ENCODE measurements at regions not wholly inside any gene's neighbourhood (a gene's known extent, or its start where the extent isn't known, plus 50 kb on each side); places are given as distances from the start of the nearest gene placed in this dataset.

- no peak for DNase-seq (ENCODE audit: low read depth, low spot score)
Observed at GRCh38 chr1:63038586-63038985, 254.7 kb downstream of the ATG4C start.

GRCh38 chr1:63041660-63042059 is 257.7 kb downstream of the ATG4C start:
- DNase-seq (ENCODE audit: low read depth, low spot score) = no peak

- no peak for DNase-seq (ENCODE audit: low read depth, low spot score)
Observed at GRCh38 chr1:63042278-63042677, 258.3 kb downstream of the ATG4C start.

GRCh38 chr1:63046539-63046938 is 262.6 kb downstream of the ATG4C start:
- no peak for DNase-seq (ENCODE audit: low read depth, low spot score)

- no peak for DNase-seq (ENCODE audit: low read depth, low spot score)
Observed at GRCh38 chr1:63049135-63049534, 265.2 kb downstream of the ATG4C start.

GRCh38 chr1:63051356-63051755 is 267.4 kb downstream of the ATG4C start:
- no peak for DNase-seq (ENCODE audit: low read depth, low spot score)

GRCh38 chr1:63051886-63052285 is 268.0 kb downstream of the ATG4C start:
- peak; percentile 12 for DNase-seq (ENCODE audit: low read depth, low spot score)

GRCh38 chr1:63054184-63054583 is 268.2 kb upstream of the FOXD3 start:
- no peak for DNase-seq (ENCODE audit: low read depth, low spot score)

- DNase-seq (ENCODE audit: low read depth, low spot score) = no peak
Observed at GRCh38 chr1:63063367-63063766, 259.0 kb upstream of the FOXD3 start.

- DNase-seq (ENCODE audit: low read depth, low spot score) = no peak
Observed at GRCh38 chr1:63064135-63064534, 258.2 kb upstream of the FOXD3 start.

- DNase-seq (ENCODE audit: low read depth, low spot score) = no peak
Observed at GRCh38 chr1:63068626-63069025, 253.7 kb upstream of the FOXD3 start.

GRCh38 chr1:63069214-63069613 is 253.2 kb upstream of the FOXD3 start:
- no peak for DNase-seq (ENCODE audit: low read depth, low spot score)

GRCh38 chr1:63073309-63074306 is 248.8 kb upstream of the FOXD3 start:
- no peak for DNase-seq (ENCODE audit: low read depth, low spot score)

GRCh38 chr1:63074321-63074720 is 248.0 kb upstream of the FOXD3 start:
- no peak for DNase-seq (ENCODE audit: low read depth, low spot score)

- no peak for DNase-seq (ENCODE audit: low read depth, low spot score)
Observed at GRCh38 chr1:63082766-63083165, 239.6 kb upstream of the FOXD3 start.

GRCh38 chr1:63087966-63088365 is 234.4 kb upstream of the FOXD3 start:
- DNase-seq (ENCODE audit: low read depth, low spot score) = no peak

GRCh38 chr1:63099188-63099587 is 223.2 kb upstream of the FOXD3 start:
- no peak for DNase-seq (ENCODE audit: low read depth, low spot score)

GRCh38 chr1:63101336-63101735 is 221.0 kb upstream of the FOXD3 start:
- DNase-seq (ENCODE audit: low read depth, low spot score) = no peak

- DNase-seq (ENCODE audit: low read depth, low spot score) = no peak
Observed at GRCh38 chr1:63103682-63104081, 218.7 kb upstream of the FOXD3 start.

- no peak for DNase-seq (ENCODE audit: low read depth, low spot score)
Observed at GRCh38 chr1:63107066-63107465, 215.3 kb upstream of the FOXD3 start.

- no peak for DNase-seq (ENCODE audit: low read depth, low spot score)
Observed at GRCh38 chr1:63108206-63108605, 214.2 kb upstream of the FOXD3 start.

GRCh38 chr1:63112155-63112900 is 210.0 kb upstream of the FOXD3 start:
- peak; percentile 58 for DNase-seq (ENCODE audit: low read depth, low spot score)

- DNase-seq (ENCODE audit: low read depth, low spot score) = no peak
Observed at GRCh38 chr1:63115527-63115926, 206.8 kb upstream of the FOXD3 start.
